ENCODE measurements at regions not wholly inside any gene's neighbourhood (a gene's known extent, or its start where the extent isn't known, plus 50 kb on each side); places are given as distances from the start of the nearest gene placed in this dataset.

GRCh38 chr10:130820880-130821482 is 490.5 kb downstream of the TCERG1L start:
- TF ChIP-seq CTCF (IDR thresholded peaks at IDR 0.05) (no peak), POLR2A (IDR thresholded peaks at IDR 0.05) (no peak)

Data from right lobe of liver (tissue), 4 donors.